ENCODE measurements at regions not wholly inside any gene's neighbourhood (a gene's known extent, or its start where the extent isn't known, plus 50 kb on each side); places are given as distances from the start of the nearest gene placed in this dataset.

DNA sequence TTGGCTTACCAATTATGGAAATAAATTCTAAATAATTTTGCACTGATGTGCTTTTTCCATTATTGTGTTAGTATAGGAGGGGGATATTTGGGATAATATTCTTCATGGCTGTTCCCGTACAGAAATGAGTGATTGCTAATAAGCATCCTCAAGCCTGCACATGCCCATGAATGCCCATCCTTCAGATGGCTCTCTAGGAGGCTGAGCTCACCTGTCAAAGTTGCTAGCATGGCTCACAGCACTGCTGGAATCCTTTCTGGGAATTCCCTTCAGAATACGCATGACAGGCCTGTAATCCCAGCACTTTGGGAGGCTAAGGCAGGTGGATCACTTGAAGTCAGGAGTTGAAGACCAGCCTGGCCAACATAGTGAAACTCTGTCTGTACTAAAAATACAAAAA, 124.1 kb downstream of the NXNL2 start:
- H3K27me3 ChIP-seq (ENCODE audit: insufficient read depth, low read depth): no peaks in the 10 kb centered on the region
- no peaks in the 10 kb centered on the region for H3K4me1 ChIP-seq (ENCODE audit: low read depth, poor library complexity, severe bottlenecking)
- no peaks in the 10 kb centered on the region for H3K36me3 ChIP-seq (ENCODE audit: insufficient read depth)
- no peak overlapping the region for H3K9ac ChIP-seq
- no peak overlapping the region for H3K4me2 ChIP-seq
- no peak overlapping the region for H3K4me3 ChIP-seq (IDR thresholded peaks at IDR 0.05; ENCODE audit: insufficient read depth, low read depth, low read length)
- no peaks in the 10 kb centered on the region for H4K20me1 ChIP-seq (ENCODE audit: insufficient read depth)
- H3K27ac ChIP-seq: no peak overlapping the region
- TF ChIP-seq, protein P1, sequence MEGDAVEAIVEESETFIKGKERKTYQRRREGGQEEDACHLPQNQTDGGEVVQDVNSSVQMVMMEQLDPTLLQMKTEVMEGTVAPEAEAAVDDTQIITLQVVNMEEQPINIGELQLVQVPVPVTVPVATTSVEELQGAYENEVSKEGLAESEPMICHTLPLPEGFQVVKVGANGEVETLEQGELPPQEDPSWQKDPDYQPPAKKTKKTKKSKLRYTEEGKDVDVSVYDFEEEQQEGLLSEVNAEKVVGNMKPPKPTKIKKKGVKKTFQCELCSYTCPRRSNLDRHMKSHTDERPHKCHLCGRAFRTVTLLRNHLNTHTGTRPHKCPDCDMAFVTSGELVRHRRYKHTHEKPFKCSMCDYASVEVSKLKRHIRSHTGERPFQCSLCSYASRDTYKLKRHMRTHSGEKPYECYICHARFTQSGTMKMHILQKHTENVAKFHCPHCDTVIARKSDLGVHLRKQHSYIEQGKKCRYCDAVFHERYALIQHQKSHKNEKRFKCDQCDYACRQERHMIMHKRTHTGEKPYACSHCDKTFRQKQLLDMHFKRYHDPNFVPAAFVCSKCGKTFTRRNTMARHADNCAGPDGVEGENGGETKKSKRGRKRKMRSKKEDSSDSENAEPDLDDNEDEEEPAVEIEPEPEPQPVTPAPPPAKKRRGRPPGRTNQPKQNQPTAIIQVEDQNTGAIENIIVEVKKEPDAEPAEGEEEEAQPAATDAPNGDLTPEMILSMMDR (conservative IDR thresholded peaks at IDR 0.05; ENCODE audit: low read depth, low read length): no peak
- H3K79me2 ChIP-seq (ENCODE audit: insufficient read depth, low read depth): no peaks in the 10 kb centered on the region
- H2AFZ ChIP-seq (ENCODE audit: low read depth): no peak overlapping the region

DNA sequence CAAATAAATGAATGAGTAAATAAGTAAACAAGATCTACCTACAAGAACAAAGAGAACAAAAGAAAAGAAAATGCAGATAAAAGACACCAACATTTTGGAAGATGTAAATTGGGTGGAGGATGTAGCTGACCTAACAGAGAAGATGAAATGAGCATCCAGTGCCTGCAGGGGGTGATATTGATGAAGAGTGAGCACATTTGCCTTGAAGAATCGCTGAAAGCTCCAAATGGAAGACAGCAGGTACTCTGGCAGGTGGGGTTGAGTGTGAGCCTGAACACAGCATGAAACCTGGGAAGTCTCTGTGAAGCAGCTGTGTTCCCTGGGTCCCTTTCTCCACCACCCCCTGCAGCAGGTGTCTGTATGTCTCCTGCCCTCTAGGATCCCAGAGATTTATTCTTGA, 125.6 kb downstream of the NXNL2 start:
- H4K20me1 ChIP-seq (ENCODE audit: insufficient read depth): no peaks in the 10 kb centered on the region
- no peak overlapping the region for H2AFZ ChIP-seq (ENCODE audit: low read depth)
- H3K79me2 ChIP-seq (ENCODE audit: insufficient read depth, low read depth): no peaks in the 10 kb centered on the region
- no peak overlapping the region for H3K9ac ChIP-seq
- no peaks in the 10 kb centered on the region for H3K4me1 ChIP-seq (ENCODE audit: low read depth, poor library complexity, severe bottlenecking)
- H3K4me3 ChIP-seq (IDR thresholded peaks at IDR 0.05; ENCODE audit: insufficient read depth, low read depth, low read length): no peak overlapping the region
- TF ChIP-seq, protein P1 (conservative IDR thresholded peaks at IDR 0.05; ENCODE audit: low read depth, low read length): peak; percentile 42
- H3K4me2 ChIP-seq: no peak overlapping the region
- H3K27me3 ChIP-seq (ENCODE audit: insufficient read depth, low read depth): no peaks in the 10 kb centered on the region
- H3K36me3 ChIP-seq (ENCODE audit: insufficient read depth): no peaks in the 10 kb centered on the region
- H3K27ac ChIP-seq: no peak overlapping the region

DNA sequence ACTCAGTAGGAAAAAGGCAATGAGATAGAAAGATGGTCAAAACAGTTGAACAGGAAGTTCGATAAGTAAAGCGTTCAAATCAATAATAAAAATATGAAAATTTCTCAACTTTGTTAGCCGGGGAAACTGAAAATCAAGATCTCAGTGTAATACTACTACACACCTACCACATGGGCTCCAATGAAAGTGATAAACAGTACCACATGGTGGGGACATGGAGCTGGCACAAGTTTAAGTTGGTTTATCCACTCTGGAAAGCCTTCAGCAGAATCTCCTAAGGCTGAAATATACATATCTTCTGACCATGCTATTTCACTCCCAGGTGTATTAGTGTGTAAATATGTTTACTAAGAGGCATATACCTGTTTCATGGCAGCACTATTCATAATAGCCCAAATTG, 126.8 kb downstream of the NXNL2 start:
- TF ChIP-seq, protein P1 (conservative IDR thresholded peaks at IDR 0.05; ENCODE audit: low read depth, low read length): no peak
- H3K27me3 ChIP-seq (ENCODE audit: insufficient read depth, low read depth): no peaks in the 10 kb centered on the region
- no peak overlapping the region for H3K9ac ChIP-seq
- H3K36me3 ChIP-seq (ENCODE audit: insufficient read depth): no peaks in the 10 kb centered on the region
- H3K79me2 ChIP-seq (ENCODE audit: insufficient read depth, low read depth): no peaks in the 10 kb centered on the region
- H2AFZ ChIP-seq (ENCODE audit: low read depth): no peak overlapping the region
- no peaks in the 10 kb centered on the region for H4K20me1 ChIP-seq (ENCODE audit: insufficient read depth)
- H3K27ac ChIP-seq: no peak overlapping the region
- no peaks in the 10 kb centered on the region for H3K4me1 ChIP-seq (ENCODE audit: low read depth, poor library complexity, severe bottlenecking)
- H3K4me2 ChIP-seq: no peak overlapping the region
- no peak overlapping the region for H3K4me3 ChIP-seq (IDR thresholded peaks at IDR 0.05; ENCODE audit: insufficient read depth, low read depth, low read length)

DNA sequence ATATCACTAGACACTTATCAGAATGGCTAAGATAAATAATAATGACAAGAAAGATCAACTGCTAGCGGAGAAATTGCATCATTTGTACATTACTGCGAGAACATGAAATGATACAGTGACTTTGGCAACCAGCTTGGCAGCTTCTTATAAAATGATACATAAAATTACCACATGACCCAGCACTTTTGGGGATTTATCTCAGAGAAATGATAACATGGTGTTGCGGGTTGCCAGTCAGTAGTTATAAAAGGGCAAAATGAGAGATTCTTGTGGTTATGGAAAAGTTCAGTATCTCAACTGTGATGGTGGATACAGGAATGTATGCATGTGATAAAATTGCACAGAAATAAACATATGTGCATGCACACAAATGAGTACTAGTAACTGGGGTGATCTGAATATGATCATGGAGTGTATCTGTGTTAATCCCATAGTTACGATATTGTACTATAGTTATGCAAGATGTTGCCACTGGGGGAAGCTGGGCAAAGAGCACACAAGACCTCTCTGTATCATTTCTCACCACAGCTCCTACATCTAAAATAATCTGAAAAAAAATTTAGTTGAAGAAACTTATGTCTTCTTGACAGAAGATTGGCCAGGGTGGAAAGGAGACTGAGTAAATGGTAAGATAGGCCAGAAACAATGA, 128.9 kb downstream of the NXNL2 start:
- no peaks in the 10 kb centered on the region for H3K79me2 ChIP-seq (ENCODE audit: insufficient read depth, low read depth)
- H3K4me2 ChIP-seq: no peak overlapping the region
- no peak overlapping the region for H3K27ac ChIP-seq
- no peak overlapping the region for H3K4me3 ChIP-seq (IDR thresholded peaks at IDR 0.05; ENCODE audit: insufficient read depth, low read depth, low read length)
- no peaks in the 10 kb centered on the region for H4K20me1 ChIP-seq (ENCODE audit: insufficient read depth)
- no peak overlapping the region for H3K9ac ChIP-seq
- H3K36me3 ChIP-seq (ENCODE audit: insufficient read depth): no peaks in the 10 kb centered on the region
- no peak overlapping the region for H2AFZ ChIP-seq (ENCODE audit: low read depth)
- H3K27me3 ChIP-seq (ENCODE audit: insufficient read depth, low read depth): no peaks in the 10 kb centered on the region
- TF ChIP-seq, protein P1 (conservative IDR thresholded peaks at IDR 0.05; ENCODE audit: low read depth, low read length): no peak
- H3K4me1 ChIP-seq (ENCODE audit: low read depth, poor library complexity, severe bottlenecking): no peaks in the 10 kb centered on the region

Data from KMS-11 (cell line).